WTC11 (cell line): ENCODE measurements at regions not wholly inside any gene's neighbourhood (a gene's known extent, or its start where the extent isn't known, plus 50 kb on each side); places are given as distances from the start of the nearest gene placed in this dataset.

Experiments used
- ATAC-seq: fragments of 200-7000 bp; cut with Tn5 transposase; 2 replicates; pipeline ENCODE4 v1.10.0; 2021; ENCODE audit warnings: mild to moderate bottlenecking, moderate library complexity
- CTCF ChIA-PET: fragments of 300-600 bp; sonication (Branson Sonifier 250); formaldehyde crosslinking; loops from one replicate; lab custom pipeline; 2021; ENCODE audit warnings: antibody characterized with exemption; lab: Charles Lee
- POLR2A ChIA-PET: fragments of 350-600 bp; sonication (Branson Sonifier 250); formaldehyde crosslinking; loops from one replicate; lab custom pipeline; 2021; ENCODE audit warnings: antibody characterized with exemption; lab: Charles Lee
- DNase-seq: peaks from one replicate; pipeline ENCODE4 v3.0.0; 2021; ENCODE audit warnings: low spot score
- H3K27ac Mint-ChIP-seq: 2 replicates; pipeline ENCODE4 v1.8.0; 2021; ENCODE audit warnings: mixed read lengths
- H3K27me3 Mint-ChIP-seq: 2 replicates; pipeline ENCODE4 v1.8.0; 2021; ENCODE audit warnings: low read depth, mild to moderate bottlenecking, moderate library complexity, mixed read lengths
- H3K36me3 Mint-ChIP-seq: 2 replicates; pipeline ENCODE4 v1.8.0; 2021; ENCODE audit warnings: mixed read lengths
- H3K4me1 Mint-ChIP-seq: 2 replicates; pipeline ENCODE4 v1.8.0; 2022; ENCODE audit warnings: mixed read lengths
- H3K4me3 Mint-ChIP-seq: 2 replicates; pipeline ENCODE4 v1.8.0; 2021; ENCODE audit warnings: mild to moderate bottlenecking, moderate library complexity, mixed read lengths
- H3K9me3 Mint-ChIP-seq: 2 replicates; pipeline ENCODE4 v1.8.0; 2021; ENCODE audit warnings: mixed read lengths
- ARID4B ChIP-seq: sonication (generic); formaldehyde crosslinking; IDR thresholded peaks from 2 replicates; pipeline ENCODE4 v1.8.0; 2023; ENCODE audit warnings: missing genetic modification reagents, mild to moderate bottlenecking, borderline replicate concordance
- CBFB ChIP-seq: sonication (generic); formaldehyde crosslinking; IDR thresholded peaks from 2 replicates; pipeline ENCODE4 v1.8.1; 2022; ENCODE audit warnings: mild to moderate bottlenecking, low read depth, missing genetic modification reagents
- ETV6 ChIP-seq: sonication (generic); formaldehyde crosslinking; IDR thresholded peaks from 2 replicates; pipeline ENCODE4 v1.8.1; 2022; ENCODE audit warnings: mild to moderate bottlenecking, missing genetic modification reagents
- FOXP4 ChIP-seq: sonication (generic); formaldehyde crosslinking; IDR thresholded peaks from 2 replicates; pipeline ENCODE4 v1.8.0; 2022; ENCODE audit warnings: mild to moderate bottlenecking, missing genetic modification reagents
- GTF2I ChIP-seq: fragments of 250-450 bp; sonication (Bioruptor Pico); conservative IDR thresholded peaks from 2 replicates; pipeline ENCODE4 v1.4.0; 2021; ENCODE audit warnings: mild to moderate bottlenecking
- HMGA2 ChIP-seq: fragments of 250-450 bp; sonication (Bioruptor Pico); IDR thresholded peaks from 2 replicates; pipeline ENCODE4 v1.4.0; 2021; ENCODE audit warnings: mild to moderate bottlenecking, moderate library complexity
- IRF2 ChIP-seq: sonication (generic); formaldehyde crosslinking; IDR thresholded peaks from 2 replicates; pipeline ENCODE4 v1.8.0; 2022; ENCODE audit warnings: low read depth, missing genetic modification reagents, borderline replicate concordance
- NFE2L1 ChIP-seq: sonication (generic); formaldehyde crosslinking; IDR thresholded peaks from 2 replicates; pipeline ENCODE4 v1.8.1; 2023; ENCODE audit warnings: missing genetic modification reagents
- NR2C2 ChIP-seq: sonication (generic); formaldehyde crosslinking; IDR thresholded peaks from 2 replicates; pipeline ENCODE4 v1.8.0; 2022; ENCODE audit warnings: mild to moderate bottlenecking, missing genetic modification reagents
- NR3C1 ChIP-seq: sonication (generic); formaldehyde crosslinking; conservative IDR thresholded peaks from 2 replicates; pipeline ENCODE4 v1.8.1; 2023; ENCODE audit warnings: low read depth, mild to moderate bottlenecking, missing genetic modification reagents
- PREB ChIP-seq: sonication (generic); formaldehyde crosslinking; IDR thresholded peaks from 2 replicates; pipeline ENCODE4 v1.8.1; 2022; ENCODE audit warnings: mild to moderate bottlenecking, missing genetic modification reagents, moderate library complexity, borderline replicate concordance
- TCF7 ChIP-seq: sonication (generic); formaldehyde crosslinking; IDR thresholded peaks from 2 replicates; pipeline ENCODE4 v1.8.0; 2022; ENCODE audit warnings: mild to moderate bottlenecking, low read depth, missing genetic modification reagents, moderate library complexity
- ZNF263 ChIP-seq: sonication (generic); formaldehyde crosslinking; IDR thresholded peaks from 2 replicates; pipeline ENCODE4 v1.8.1; 2022; ENCODE audit warnings: low read depth, mild to moderate bottlenecking, moderate library complexity, missing genetic modification reagents
- ZNF317 ChIP-seq: sonication (generic); formaldehyde crosslinking; IDR thresholded peaks from 2 replicates; pipeline ENCODE4 v1.8.1; 2023; ENCODE audit warnings: low read depth, mild to moderate bottlenecking, moderate library complexity, missing genetic modification reagents, borderline replicate concordance
- ZNF425 ChIP-seq: fragments of 250-450 bp; sonication (Bioruptor Pico); conservative IDR thresholded peaks from 2 replicates; pipeline ENCODE4 v1.9.0; 2021; ENCODE audit warnings: mild to moderate bottlenecking
- TF ChIP-seq, protein P1 (sequence below): sonication (generic); formaldehyde crosslinking; IDR thresholded peaks from 2 replicates; pipeline ENCODE4 v1.8.1; 2023; ENCODE audit warnings: mild to moderate bottlenecking, moderate library complexity, missing genetic modification reagents
- TF ChIP-seq, protein P2 (sequence below): sonication (generic); formaldehyde crosslinking; IDR thresholded peaks from 2 replicates; pipeline ENCODE4 v1.8.0; 2023; ENCODE audit warnings: mild to moderate bottlenecking, missing genetic modification reagents
- TF ChIP-seq, protein P3 (sequence below): sonication (generic); formaldehyde crosslinking; IDR thresholded peaks from 2 replicates; pipeline ENCODE4 v1.8.1; 2023; ENCODE audit warnings: mild to moderate bottlenecking, missing genetic modification reagents
- TF ChIP-seq, protein P4 (sequence below): sonication (generic); formaldehyde crosslinking; IDR thresholded peaks from 2 replicates; pipeline ENCODE4 v1.8.0; 2022; ENCODE audit warnings: mild to moderate bottlenecking, missing genetic modification reagents

GRCh38 chr18:10116574-10116973 lies 202.8 kb downstream of the VAPA start (continued):
- no peak for TF ChIP-seq ARID4B (CRISPR knock-in tag)
- no peak for TF ChIP-seq PREB (CRISPR knock-in tag)
- TF ChIP-seq GTF2I = no peak
- TF ChIP-seq ZNF317 (CRISPR knock-in tag) = no peak
- TF ChIP-seq, protein P1, sequence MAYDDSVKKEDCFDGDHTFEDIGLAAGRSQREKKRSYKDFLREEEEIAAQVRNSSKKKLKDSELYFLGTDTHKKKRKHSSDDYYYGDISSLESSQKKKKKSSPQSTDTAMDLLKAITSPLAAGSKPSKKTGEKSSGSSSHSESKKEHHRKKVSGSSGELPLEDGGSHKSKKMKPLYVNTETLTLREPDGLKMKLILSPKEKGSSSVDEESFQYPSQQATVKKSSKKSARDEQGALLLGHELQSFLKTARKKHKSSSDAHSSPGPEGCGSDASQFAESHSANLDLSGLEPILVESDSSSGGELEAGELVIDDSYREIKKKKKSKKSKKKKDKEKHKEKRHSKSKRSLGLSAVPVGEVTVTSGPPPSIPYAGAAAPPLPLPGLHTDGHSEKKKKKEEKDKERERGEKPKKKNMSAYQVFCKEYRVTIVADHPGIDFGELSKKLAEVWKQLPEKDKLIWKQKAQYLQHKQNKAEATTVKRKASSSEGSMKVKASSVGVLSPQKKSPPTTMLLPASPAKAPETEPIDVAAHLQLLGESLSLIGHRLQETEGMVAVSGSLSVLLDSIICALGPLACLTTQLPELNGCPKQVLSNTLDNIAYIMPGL (CRISPR knock-in tag) = no peak
- TF ChIP-seq TCF7 = no peak

- Mint-ChIP-seq H3K4me3 (no peak overlapping the region), H3K27me3 (no peaks in the 10 kb centered on the region), H3K4me1 (peaks cover 56% of the 10 kb centered on the region), H3K27ac (no peak overlapping the region), H3K9me3 (peaks cover 17% of the 10 kb centered on the region), H3K36me3 (peaks cover 9% of the 10 kb centered on the region)
- ATAC-seq = no peak
- POLR2A ChIA-PET = no interaction called here
- CTCF ChIA-PET = no interaction called here
- TF ChIP-seq NR3C1 (no peak), NFE2L1 (CRISPR knock-in tag) (no peak), CBFB (CRISPR knock-in tag) (no peak), HMGA2 (no peak), ETV6 (no peak), ZNF425 (no peak), FOXP4 (CRISPR knock-in tag) (no peak), IRF2 (CRISPR knock-in tag) (no peak), NR2C2 (CRISPR knock-in tag) (no peak), ZNF263 (CRISPR knock-in tag) (no peak)
- TF ChIP-seq, protein P2, sequence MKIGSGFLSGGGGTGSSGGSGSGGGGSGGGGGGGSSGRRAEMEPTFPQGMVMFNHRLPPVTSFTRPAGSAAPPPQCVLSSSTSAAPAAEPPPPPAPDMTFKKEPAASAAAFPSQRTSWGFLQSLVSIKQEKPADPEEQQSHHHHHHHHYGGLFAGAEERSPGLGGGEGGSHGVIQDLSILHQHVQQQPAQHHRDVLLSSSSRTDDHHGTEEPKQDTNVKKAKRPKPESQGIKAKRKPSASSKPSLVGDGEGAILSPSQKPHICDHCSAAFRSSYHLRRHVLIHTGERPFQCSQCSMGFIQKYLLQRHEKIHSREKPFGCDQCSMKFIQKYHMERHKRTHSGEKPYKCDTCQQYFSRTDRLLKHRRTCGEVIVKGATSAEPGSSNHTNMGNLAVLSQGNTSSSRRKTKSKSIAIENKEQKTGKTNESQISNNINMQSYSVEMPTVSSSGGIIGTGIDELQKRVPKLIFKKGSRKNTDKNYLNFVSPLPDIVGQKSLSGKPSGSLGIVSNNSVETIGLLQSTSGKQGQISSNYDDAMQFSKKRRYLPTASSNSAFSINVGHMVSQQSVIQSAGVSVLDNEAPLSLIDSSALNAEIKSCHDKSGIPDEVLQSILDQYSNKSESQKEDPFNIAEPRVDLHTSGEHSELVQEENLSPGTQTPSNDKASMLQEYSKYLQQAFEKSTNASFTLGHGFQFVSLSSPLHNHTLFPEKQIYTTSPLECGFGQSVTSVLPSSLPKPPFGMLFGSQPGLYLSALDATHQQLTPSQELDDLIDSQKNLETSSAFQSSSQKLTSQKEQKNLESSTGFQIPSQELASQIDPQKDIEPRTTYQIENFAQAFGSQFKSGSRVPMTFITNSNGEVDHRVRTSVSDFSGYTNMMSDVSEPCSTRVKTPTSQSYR (CRISPR knock-in tag) = no peak
- TF ChIP-seq, protein P3, sequence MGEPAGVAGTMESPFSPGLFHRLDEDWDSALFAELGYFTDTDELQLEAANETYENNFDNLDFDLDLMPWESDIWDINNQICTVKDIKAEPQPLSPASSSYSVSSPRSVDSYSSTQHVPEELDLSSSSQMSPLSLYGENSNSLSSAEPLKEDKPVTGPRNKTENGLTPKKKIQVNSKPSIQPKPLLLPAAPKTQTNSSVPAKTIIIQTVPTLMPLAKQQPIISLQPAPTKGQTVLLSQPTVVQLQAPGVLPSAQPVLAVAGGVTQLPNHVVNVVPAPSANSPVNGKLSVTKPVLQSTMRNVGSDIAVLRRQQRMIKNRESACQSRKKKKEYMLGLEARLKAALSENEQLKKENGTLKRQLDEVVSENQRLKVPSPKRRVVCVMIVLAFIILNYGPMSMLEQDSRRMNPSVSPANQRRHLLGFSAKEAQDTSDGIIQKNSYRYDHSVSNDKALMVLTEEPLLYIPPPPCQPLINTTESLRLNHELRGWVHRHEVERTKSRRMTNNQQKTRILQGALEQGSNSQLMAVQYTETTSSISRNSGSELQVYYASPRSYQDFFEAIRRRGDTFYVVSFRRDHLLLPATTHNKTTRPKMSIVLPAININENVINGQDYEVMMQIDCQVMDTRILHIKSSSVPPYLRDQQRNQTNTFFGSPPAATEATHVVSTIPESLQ = no peak
- TF ChIP-seq, protein P4, sequence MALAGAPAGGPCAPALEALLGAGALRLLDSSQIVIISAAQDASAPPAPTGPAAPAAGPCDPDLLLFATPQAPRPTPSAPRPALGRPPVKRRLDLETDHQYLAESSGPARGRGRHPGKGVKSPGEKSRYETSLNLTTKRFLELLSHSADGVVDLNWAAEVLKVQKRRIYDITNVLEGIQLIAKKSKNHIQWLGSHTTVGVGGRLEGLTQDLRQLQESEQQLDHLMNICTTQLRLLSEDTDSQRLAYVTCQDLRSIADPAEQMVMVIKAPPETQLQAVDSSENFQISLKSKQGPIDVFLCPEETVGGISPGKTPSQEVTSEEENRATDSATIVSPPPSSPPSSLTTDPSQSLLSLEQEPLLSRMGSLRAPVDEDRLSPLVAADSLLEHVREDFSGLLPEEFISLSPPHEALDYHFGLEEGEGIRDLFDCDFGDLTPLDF (CRISPR knock-in tag) = no peak
- no peak for DNase-seq
Observed at GRCh38 chr18:10119528-10119927, 205.7 kb downstream of the VAPA start.
